Fibroblast of lung (primary cell): ENCODE measurements at regions not wholly inside any gene's neighbourhood (a gene's known extent, or its start where the extent isn't known, plus 50 kb on each side); places are given as distances from the start of the nearest gene placed in this dataset.

Experiments
- CTCF ChIP-seq, 2 donors: IDR thresholded peaks in 1 of 2; conservative IDR thresholded peaks in 1 of 2; 1 replicate in 1 of 2; 2 replicates in 1 of 2; pipeline ENCODE4 v1.5.1; 2011 to 2012; ENCODE audit warnings: low read length in 2 of 2, control low read depth in 1 of 2, inconsistent platforms in 1 of 2, low read depth in 1 of 2, mild to moderate bottlenecking in 1 of 2
- EZH2 ChIP-seq: IDR thresholded peaks from 2 replicates; pipeline ENCODE4 v1.5.1; 2012; ENCODE audit warnings: low read length, control low read depth, mild to moderate bottlenecking; ENCODE audit errors: missing control alignments

DNA sequence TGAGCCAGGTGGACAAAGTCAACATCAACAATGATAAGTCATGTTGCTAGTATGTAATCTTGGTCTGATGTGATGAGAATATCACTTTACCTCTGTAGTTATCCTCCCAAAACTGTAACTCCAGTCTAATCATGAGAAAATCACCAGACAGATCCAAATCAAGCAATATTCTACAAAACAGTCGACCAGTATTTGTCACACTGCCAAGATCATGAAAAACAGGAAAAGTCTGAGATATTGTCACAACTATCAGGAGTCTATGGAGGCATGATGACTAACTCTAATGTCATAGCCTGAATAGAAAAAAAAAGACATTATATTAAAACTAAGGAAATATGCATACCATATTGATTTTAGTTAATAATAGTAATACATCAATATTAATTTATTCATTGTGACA is 1883.3 kb upstream of the CELF4 start:
- TF ChIP-seq CTCF (conservative IDR thresholded peaks at IDR 0.05 in 1 of 2, IDR thresholded peaks at IDR 0.05 in 1 of 2; ENCODE audit: low read depth in 1 of 2, low read length in 2 of 2) (no peak), EZH2 (no peak)
